ENCODE measurements at regions not wholly inside any gene's neighbourhood (a gene's known extent, or its start where the extent isn't known, plus 50 kb on each side); places are given as distances from the start of the nearest gene placed in this dataset.
"Not testable (repeated sequence)": the region's sequence is repeated elsewhere in the genome, so short reads cannot be mapped to it uniquely, and the experiment has no call there.

- no peak overlapping the region for H3K4me3 Mint-ChIP-seq (ENCODE audit: low read depth)
- no peak overlapping the region for H3K27ac Mint-ChIP-seq
- H3K36me3 Mint-ChIP-seq (ENCODE audit: insufficient read depth) = no peaks in the 10 kb centered on the region
Observed at GRCh38 chr3:181212271-181212670, 222.7 kb upstream of the DNAJC19 start.

GRCh38 chr3:181210275-181210674, 220.7 kb upstream of the DNAJC19 start:
- Mint-ChIP-seq H3K27me3 (peaks cover 13% of the 10 kb centered on the region), H3K4me1 (ENCODE audit: low read depth) (no peaks in the 10 kb centered on the region), H3K27ac (no peak overlapping the region), H3K36me3 (ENCODE audit: insufficient read depth) (no peaks in the 10 kb centered on the region), H3K9me3 (ENCODE audit: low read depth) (no peaks in the 10 kb centered on the region), H3K4me3 (ENCODE audit: low read depth) (no peak overlapping the region)
- TF ChIP-seq, protein P1, sequence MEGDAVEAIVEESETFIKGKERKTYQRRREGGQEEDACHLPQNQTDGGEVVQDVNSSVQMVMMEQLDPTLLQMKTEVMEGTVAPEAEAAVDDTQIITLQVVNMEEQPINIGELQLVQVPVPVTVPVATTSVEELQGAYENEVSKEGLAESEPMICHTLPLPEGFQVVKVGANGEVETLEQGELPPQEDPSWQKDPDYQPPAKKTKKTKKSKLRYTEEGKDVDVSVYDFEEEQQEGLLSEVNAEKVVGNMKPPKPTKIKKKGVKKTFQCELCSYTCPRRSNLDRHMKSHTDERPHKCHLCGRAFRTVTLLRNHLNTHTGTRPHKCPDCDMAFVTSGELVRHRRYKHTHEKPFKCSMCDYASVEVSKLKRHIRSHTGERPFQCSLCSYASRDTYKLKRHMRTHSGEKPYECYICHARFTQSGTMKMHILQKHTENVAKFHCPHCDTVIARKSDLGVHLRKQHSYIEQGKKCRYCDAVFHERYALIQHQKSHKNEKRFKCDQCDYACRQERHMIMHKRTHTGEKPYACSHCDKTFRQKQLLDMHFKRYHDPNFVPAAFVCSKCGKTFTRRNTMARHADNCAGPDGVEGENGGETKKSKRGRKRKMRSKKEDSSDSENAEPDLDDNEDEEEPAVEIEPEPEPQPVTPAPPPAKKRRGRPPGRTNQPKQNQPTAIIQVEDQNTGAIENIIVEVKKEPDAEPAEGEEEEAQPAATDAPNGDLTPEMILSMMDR (IDR thresholded peaks at IDR 0.05; ENCODE audit: unreplicated experiment) = peak; percentile 70
- DNase-seq (ENCODE audit: low spot score, unreplicated experiment) = no peak

More at GRCh38 chr3:181212271-181212670, 222.7 kb upstream of the DNAJC19 start:
- Mint-ChIP-seq H3K27me3 (peaks cover 16% of the 10 kb centered on the region), H3K9me3 (ENCODE audit: low read depth) (no peaks in the 10 kb centered on the region), H3K4me1 (ENCODE audit: low read depth) (peaks cover 3% of the 10 kb centered on the region)
- TF ChIP-seq, protein P1 (IDR thresholded peaks at IDR 0.05; ENCODE audit: unreplicated experiment) = no peak
- DNase-seq (ENCODE audit: low spot score, unreplicated experiment) = no peak

GRCh38 chr3:181189556-181189955, 200.0 kb upstream of the DNAJC19 start:
- TF ChIP-seq, protein P1 (IDR thresholded peaks at IDR 0.05; ENCODE audit: unreplicated experiment) = no peak
- Mint-ChIP-seq H3K4me3 (ENCODE audit: low read depth) (no peak overlapping the region), H3K9me3 (ENCODE audit: low read depth) (no peaks in the 10 kb centered on the region), H3K4me1 (ENCODE audit: low read depth) (no peaks in the 10 kb centered on the region), H3K27ac (no peak overlapping the region), H3K27me3 (peaks cover 11% of the 10 kb centered on the region), H3K36me3 (ENCODE audit: insufficient read depth) (no peaks in the 10 kb centered on the region)
- DNase-seq (ENCODE audit: low spot score, unreplicated experiment) = no peak

DNA sequence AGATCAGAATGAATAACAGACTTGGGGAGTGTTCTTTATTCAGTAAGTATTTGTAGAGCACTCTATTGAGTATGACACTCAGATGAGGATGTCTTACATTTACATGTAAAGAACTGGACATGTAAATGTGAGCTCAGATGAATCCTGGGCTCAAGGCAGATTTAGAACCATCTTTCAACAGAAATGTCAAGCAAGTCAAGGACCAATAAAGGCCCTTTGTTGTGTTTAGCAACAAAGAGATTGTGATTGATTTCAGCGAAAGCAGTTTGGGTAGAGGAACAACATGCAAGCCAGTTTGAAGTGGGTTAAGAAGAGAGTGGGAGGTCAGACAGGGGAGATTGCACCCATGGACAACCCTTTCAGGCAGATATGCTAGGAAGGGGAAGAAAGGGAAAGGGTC, 194.2 kb upstream of the DNAJC19 start:
- no peak overlapping the region for H3K4me3 Mint-ChIP-seq (ENCODE audit: low read depth)
- peaks cover 5% of the 10 kb centered on the region for H3K9me3 Mint-ChIP-seq (ENCODE audit: low read depth)
- no peak overlapping the region for H3K27ac Mint-ChIP-seq
- H3K27me3 Mint-ChIP-seq = no peaks in the 10 kb centered on the region
- H3K36me3 Mint-ChIP-seq (ENCODE audit: insufficient read depth) = no peaks in the 10 kb centered on the region
- no peaks in the 10 kb centered on the region for H3K4me1 Mint-ChIP-seq (ENCODE audit: low read depth)
- no peak for DNase-seq (ENCODE audit: low spot score, unreplicated experiment)
- TF ChIP-seq, protein P1 (IDR thresholded peaks at IDR 0.05; ENCODE audit: unreplicated experiment) = no peak

GRCh38 chr3:181183057-181183456, 193.5 kb upstream of the DNAJC19 start:
- H3K27ac Mint-ChIP-seq; H3K9me3 Mint-ChIP-seq (ENCODE audit: low read depth); H3K36me3 Mint-ChIP-seq (ENCODE audit: insufficient read depth); H3K27me3 Mint-ChIP-seq; H3K4me1 Mint-ChIP-seq (ENCODE audit: low read depth); H3K4me3 Mint-ChIP-seq (ENCODE audit: low read depth); DNase-seq (ENCODE audit: low spot score, unreplicated experiment): not testable (repeated sequence)

DNA sequence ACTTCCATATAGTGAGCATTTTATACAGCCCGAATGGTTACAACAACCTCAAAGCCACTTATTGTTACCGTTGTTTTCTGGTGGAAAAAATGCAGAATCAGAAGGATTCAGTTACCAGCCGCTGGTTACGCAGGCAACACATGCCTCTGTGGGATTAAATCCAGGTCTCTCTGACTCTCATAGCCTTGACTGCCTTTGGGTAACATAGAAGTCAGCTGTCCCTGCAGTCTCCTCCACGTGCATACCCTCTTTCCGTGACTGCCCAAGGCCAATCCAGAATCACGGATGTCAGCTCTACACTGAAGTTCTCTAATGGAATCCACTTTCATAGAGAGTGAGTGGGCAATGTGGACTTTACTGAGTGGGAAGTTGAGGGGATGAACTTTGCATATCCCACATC, 189.5 kb upstream of the DNAJC19 start:
- no peak overlapping the region for H3K27ac Mint-ChIP-seq
- no peak for DNase-seq (ENCODE audit: low spot score, unreplicated experiment)
- H3K4me3 Mint-ChIP-seq (ENCODE audit: low read depth) = no peak overlapping the region
- H3K4me1 Mint-ChIP-seq (ENCODE audit: low read depth) = peaks cover 2% of the 10 kb centered on the region
- no peaks in the 10 kb centered on the region for H3K36me3 Mint-ChIP-seq (ENCODE audit: insufficient read depth)
- H3K27me3 Mint-ChIP-seq = no peaks in the 10 kb centered on the region
- H3K9me3 Mint-ChIP-seq (ENCODE audit: low read depth) = peaks cover 5% of the 10 kb centered on the region
- TF ChIP-seq, protein P1 (IDR thresholded peaks at IDR 0.05; ENCODE audit: unreplicated experiment) = no peak
